ENCODE measurements at regions not wholly inside any gene's neighbourhood (a gene's known extent, or its start where the extent isn't known, plus 50 kb on each side); places are given as distances from the start of the nearest gene placed in this dataset.
"Not testable (repeated sequence)": the region's sequence is repeated elsewhere in the genome, so short reads cannot be mapped to it uniquely, and the experiment has no call there.

GRCh38 chr3:194050782-194051320 lies 85.1 kb upstream of the HES1 start:
- no peak for DNase-seq

- no peak for DNase-seq
These were observed 84.4 kb upstream of the HES1 start for GRCh38 chr3:194051366-194052149.

- no peak for DNase-seq
These were observed 82.8 kb upstream of the HES1 start for GRCh38 chr3:194053136-194053535.

GRCh38 chr3:194054016-194054415 lies 81.9 kb upstream of the HES1 start:
- DNase-seq = no peak

- DNase-seq = no peak
These were observed 81.4 kb upstream of the HES1 start for GRCh38 chr3:194054540-194054939.

GRCh38 chr3:194054961-194055360 lies 81.0 kb upstream of the HES1 start:
- DNase-seq = no peak

GRCh38 chr3:194056323-194056722 lies 79.6 kb upstream of the HES1 start:
- DNase-seq = not testable (repeated sequence)

- DNase-seq = no peak
These were observed 79.1 kb upstream of the HES1 start for GRCh38 chr3:194056731-194057415.

GRCh38 chr3:194057570-194058188 lies 78.3 kb upstream of the HES1 start:
- DNase-seq = no peak

GRCh38 chr3:194058189-194058571 lies 77.8 kb upstream of the HES1 start:
- peak; percentile 60 for DNase-seq

GRCh38 chr3:194058753-194059152 lies 77.2 kb upstream of the HES1 start:
- no peak for DNase-seq

- no peak for DNase-seq
These were observed 74.4 kb upstream of the HES1 start for GRCh38 chr3:194061421-194062030.

- no peak for DNase-seq
These were observed 73.1 kb upstream of the HES1 start for GRCh38 chr3:194062830-194063229.

GRCh38 chr3:194064380-194065332 lies 71.3 kb upstream of the HES1 start:
- no peak for DNase-seq

GRCh38 chr3:194067327-194067726 lies 68.6 kb upstream of the HES1 start:
- DNase-seq = not testable (repeated sequence)

GRCh38 chr3:194067949-194068362 lies 68.0 kb upstream of the HES1 start:
- no peak for DNase-seq

GRCh38 chr3:194069421-194070219 lies 66.3 kb upstream of the HES1 start:
- no peak for DNase-seq

GRCh38 chr3:194070220-194070633 lies 65.7 kb upstream of the HES1 start:
- DNase-seq = no peak

- DNase-seq = peak; percentile 94
These were observed 65.1 kb upstream of the HES1 start for GRCh38 chr3:194070634-194071409.

GRCh38 chr3:194072097-194072428 lies 63.9 kb upstream of the HES1 start:
- DNase-seq = no peak
